ENCODE measurements at regions not wholly inside any gene's neighbourhood (a gene's known extent, or its start where the extent isn't known, plus 50 kb on each side); places are given as distances from the start of the nearest gene placed in this dataset.

- H3K36me3 Mint-ChIP-seq, result peaks cover 16% of the 10 kb centered on the region
- no peak overlapping the region for H3K27ac Mint-ChIP-seq
- no peak for ATAC-seq (ENCODE audit: low read depth)
- peaks cover 59% of the 10 kb centered on the region for H3K4me1 Mint-ChIP-seq
- H3K4me3 Mint-ChIP-seq, result no peak overlapping the region
- H3K27me3 Mint-ChIP-seq, result no peaks in the 10 kb centered on the region
- DNase-seq, result no peak
- peaks cover 6% of the 10 kb centered on the region for H3K9me3 Mint-ChIP-seq
- POLR2A ChIA-PET, result interaction anchor here (2.2 kb wide), 1 partner anchor 11 kb away, joined by 13 read pairs; no protein-coding TSS in a partner anchor
Measured at GRCh38 chr2:234302664-234302991, 194.3 kb downstream of the ARL4C start.

DNA sequence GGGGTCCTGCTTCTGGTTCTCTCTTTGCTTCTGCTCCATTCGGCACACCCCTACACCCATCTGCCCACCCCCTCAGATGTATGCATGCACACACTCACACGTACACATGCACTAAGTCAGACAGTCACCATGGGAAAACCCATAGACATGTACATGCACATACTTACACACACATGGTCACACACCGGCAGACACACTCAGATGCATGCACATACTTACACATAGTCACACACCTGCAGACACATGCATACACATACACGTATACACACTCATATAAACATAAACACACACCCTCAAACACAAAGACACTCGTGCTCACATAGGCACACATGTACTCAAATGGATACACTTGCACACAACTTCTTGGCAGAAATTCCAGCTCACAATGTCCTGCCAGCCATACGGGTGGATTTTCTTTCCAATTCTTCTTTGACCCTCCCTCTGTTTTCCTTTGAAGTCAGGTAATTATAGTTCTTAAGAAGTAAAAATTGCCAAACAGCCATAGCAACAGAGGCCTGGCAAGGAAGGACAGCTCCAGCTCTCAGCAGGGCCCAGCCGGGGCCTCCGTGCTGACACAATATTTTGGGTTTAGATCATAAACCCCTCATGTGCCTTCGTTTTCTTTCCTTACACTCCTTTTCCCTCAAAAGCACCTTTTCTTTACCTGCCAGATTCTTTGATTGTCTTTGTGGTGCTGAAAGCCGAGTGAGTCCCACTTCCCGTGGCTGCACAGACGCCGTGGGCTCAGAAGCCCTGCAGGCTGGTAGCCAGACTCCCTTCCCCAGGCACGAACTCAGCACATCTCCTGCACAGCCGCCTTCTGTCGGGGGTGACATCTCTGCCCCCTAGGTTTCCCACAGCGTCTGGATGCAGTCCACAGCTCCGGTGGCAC lies 195.7 kb downstream of the ARL4C start:
- no peak for DNase-seq
- POLR2A ChIA-PET, result interaction anchor here (1.3 to 2.2 kb wide), 5 partner anchors 9 to 195 kb away, joined by 3 to 13 read pairs (median 5); partner anchors contain the start of gene ARL4C
- Mint-ChIP-seq H3K4me1 (peaks cover 66% of the 10 kb centered on the region), H3K27ac (peak overlapping the region; percentile 68), H3K9me3 (no peaks in the 10 kb centered on the region), H3K4me3 (peak overlapping the region; percentile 34), H3K36me3 (peaks cover 8% of the 10 kb centered on the region), H3K27me3 (no peaks in the 10 kb centered on the region)
- peak; percentile 49 for ATAC-seq (ENCODE audit: low read depth)

- DNase-seq (no peak), ATAC-seq (ENCODE audit: low read depth) (no peak)
- peaks cover 10% of the 10 kb centered on the region for H3K36me3 Mint-ChIP-seq
- H3K4me1 Mint-ChIP-seq, result peaks cover 64% of the 10 kb centered on the region
- H3K27ac Mint-ChIP-seq, result peak overlapping the region; percentile 68
- POLR2A ChIA-PET, result interaction anchor here (1.0 to 2.3 kb wide), 8 partner anchors 8 to 196 kb away, joined by 3 to 13 read pairs (median 4); partner anchors contain the start of gene ARL4C
- no peaks in the 10 kb centered on the region for H3K9me3 Mint-ChIP-seq
- H3K4me3 Mint-ChIP-seq, result peak overlapping the region; percentile 34
- no peaks in the 10 kb centered on the region for H3K27me3 Mint-ChIP-seq
Measured at GRCh38 chr2:234300391-234300925, 196.4 kb downstream of the ARL4C start.

DNA sequence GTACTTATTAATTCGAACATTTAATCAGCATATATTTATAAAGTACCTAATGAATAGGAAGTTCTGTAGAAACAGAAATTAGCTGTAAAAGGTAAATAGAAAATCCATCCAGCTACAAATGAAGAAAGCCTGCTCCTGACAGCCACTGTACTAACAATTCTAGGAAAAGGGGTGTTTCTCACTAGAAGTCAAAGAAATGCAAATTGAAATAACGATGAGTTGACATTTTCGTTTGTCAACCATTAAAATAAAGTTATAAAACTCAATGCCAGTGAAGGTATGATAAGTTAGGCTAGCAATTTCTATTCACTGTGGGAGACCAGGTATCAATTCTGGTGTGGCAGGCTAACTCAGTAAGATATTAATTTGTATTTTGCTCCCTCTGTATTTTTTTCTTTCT lies 198.0 kb downstream of the ARL4C start:
- no peak for DNase-seq
- Mint-ChIP-seq H3K27ac (peak overlapping the region; percentile 8), H3K4me1 (peaks cover 63% of the 10 kb centered on the region), H3K9me3 (no peaks in the 10 kb centered on the region), H3K27me3 (no peaks in the 10 kb centered on the region), H3K36me3 (peaks cover 6% of the 10 kb centered on the region), H3K4me3 (no peak overlapping the region)
- no peak for ATAC-seq (ENCODE audit: low read depth)
- POLR2A ChIA-PET, result interaction anchor here (0.9 to 2.3 kb wide), 5 partner anchors 9 to 164 kb away, joined by 3 to 6 read pairs (median 4); no protein-coding TSS in a partner anchor

- POLR2A ChIA-PET, result no interaction called here
Measured at GRCh38 chr2:234296991-234297390, 199.9 kb downstream of the ARL4C start.

DNA sequence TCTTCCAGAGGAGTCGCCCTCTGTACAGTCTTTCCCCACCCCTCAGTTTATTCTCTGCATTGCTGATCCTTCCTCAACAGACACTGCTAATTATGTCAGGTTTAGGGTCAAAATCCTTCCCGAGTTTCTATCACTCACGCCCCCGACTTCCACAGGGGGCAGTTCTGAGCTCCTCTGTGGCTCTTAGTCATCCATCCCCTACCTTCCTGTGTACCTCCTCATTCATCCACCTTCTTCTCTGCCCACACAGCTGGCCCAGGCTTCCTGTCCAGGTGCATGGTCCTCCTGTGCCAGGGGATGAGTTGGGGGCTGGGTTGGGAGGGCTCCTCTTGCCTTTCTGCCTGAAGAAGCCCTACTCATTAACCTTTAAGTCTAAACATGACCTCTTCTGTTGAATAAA lies 202.9 kb downstream of the ARL4C start:
- H3K27ac Mint-ChIP-seq, result peak overlapping the region; percentile 97
- POLR2A ChIA-PET, result interaction anchor here (0.6 to 9.9 kb wide), 7 partner anchors 132 to 201 kb away, joined by 3 to 273 read pairs (median 4); partner anchors contain the start of gene ARL4C
- no peak for DNase-seq
- no peak for ATAC-seq (ENCODE audit: low read depth)
- no peaks in the 10 kb centered on the region for H3K9me3 Mint-ChIP-seq
- H3K4me3 Mint-ChIP-seq, result peak overlapping the region; percentile 72
- H3K4me1 Mint-ChIP-seq, result peaks cover 73% of the 10 kb centered on the region
- H3K36me3 Mint-ChIP-seq, result peaks cover 9% of the 10 kb centered on the region
- H3K27me3 Mint-ChIP-seq, result no peaks in the 10 kb centered on the region

More at GRCh38 chr2:234296991-234297390, 199.9 kb downstream of the ARL4C start:
- peaks cover 6% of the 10 kb centered on the region for H3K36me3 Mint-ChIP-seq
- H3K27me3 Mint-ChIP-seq, result no peaks in the 10 kb centered on the region
- DNase-seq (no peak), ATAC-seq (ENCODE audit: low read depth) (no peak)
- H3K27ac Mint-ChIP-seq, result peak overlapping the region; percentile 39
- H3K4me3 Mint-ChIP-seq, result no peak overlapping the region
- H3K9me3 Mint-ChIP-seq, result no peaks in the 10 kb centered on the region
- peaks cover 66% of the 10 kb centered on the region for H3K4me1 Mint-ChIP-seq

GRCh38 chr2:234292962-234293243 lies 204.0 kb downstream of the ARL4C start:
- POLR2A ChIA-PET, result interaction anchor here (0.6 to 9.9 kb wide), 19 partner anchors 9 to 202 kb away, joined by 3 to 273 read pairs (median 11); partner anchors contain the start of gene ARL4C
- no peak for ATAC-seq (ENCODE audit: low read depth)

DNA sequence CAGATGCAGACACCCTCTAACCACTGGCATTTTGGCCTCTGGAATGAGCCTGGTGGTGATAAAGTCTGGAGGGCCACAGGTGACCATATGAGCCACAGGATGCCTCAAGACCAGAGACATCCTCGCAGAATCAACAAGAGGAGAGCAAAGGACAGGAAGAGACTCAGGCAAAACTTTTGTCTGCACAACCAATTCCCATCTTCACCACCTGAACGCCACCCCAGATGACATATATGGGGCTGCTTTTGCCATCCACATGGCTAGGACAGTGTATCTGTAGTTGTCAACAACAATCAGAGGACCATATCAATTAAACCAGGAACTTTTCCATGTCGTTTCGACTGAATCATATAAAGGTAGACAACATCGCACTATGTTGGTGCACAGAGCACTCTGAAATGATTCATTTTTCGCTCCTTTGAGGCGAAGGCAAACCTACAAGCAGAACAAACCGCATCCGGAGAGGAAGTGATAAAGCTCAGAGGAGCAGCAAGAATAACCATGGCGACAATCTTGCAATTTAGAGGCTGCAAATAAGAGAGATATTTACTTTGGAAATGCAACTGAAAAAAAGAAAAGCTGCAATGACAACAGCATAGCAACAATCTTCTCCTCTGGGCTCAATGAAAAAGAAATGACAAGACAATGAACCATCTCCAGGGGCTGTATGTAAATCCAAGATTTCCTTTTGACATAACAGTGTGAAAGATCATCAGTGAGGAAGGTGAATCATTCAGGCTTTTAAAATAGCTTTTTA lies 204.5 kb downstream of the ARL4C start:
- Mint-ChIP-seq H3K27me3 (no peaks in the 10 kb centered on the region), H3K9me3 (no peaks in the 10 kb centered on the region), H3K4me3 (peak overlapping the region; percentile 74), H3K4me1 (peaks cover 75% of the 10 kb centered on the region), H3K36me3 (peaks cover 9% of the 10 kb centered on the region), H3K27ac (peak overlapping the region; percentile 97)
- ATAC-seq (ENCODE audit: low read depth) (peak; percentile 52), DNase-seq (no peak)
- POLR2A ChIA-PET, result interaction anchor here (0.6 to 9.9 kb wide), 26 partner anchors 9 to 203 kb away, joined by 3 to 273 read pairs (median 5); partner anchors contain the start of gene ARL4C

More at GRCh38 chr2:234292962-234293243, 204.0 kb downstream of the ARL4C start:
- peak overlapping the region; percentile 97 for H3K27ac Mint-ChIP-seq
- H3K4me1 Mint-ChIP-seq, result peaks cover 74% of the 10 kb centered on the region
- H3K4me3 Mint-ChIP-seq, result peak overlapping the region; percentile 74
- peaks cover 9% of the 10 kb centered on the region for H3K36me3 Mint-ChIP-seq
- H3K27me3 Mint-ChIP-seq, result no peaks in the 10 kb centered on the region
- H3K9me3 Mint-ChIP-seq, result no peaks in the 10 kb centered on the region
- no peak for DNase-seq

- ATAC-seq (ENCODE audit: low read depth) (peak; percentile 37), DNase-seq (peak; percentile 63)
- POLR2A ChIA-PET, result interaction anchor here (0.6 to 9.9 kb wide), 29 partner anchors 10 to 302 kb away, joined by 3 to 273 read pairs (median 5); partner anchors contain the start of gene ARL4C
- Mint-ChIP-seq H3K4me1 (peaks cover 75% of the 10 kb centered on the region), H3K4me3 (peak overlapping the region; percentile 74), H3K27ac (peak overlapping the region; percentile 97), H3K27me3 (no peaks in the 10 kb centered on the region), H3K36me3 (peaks cover 9% of the 10 kb centered on the region), H3K9me3 (no peaks in the 10 kb centered on the region)
Measured at GRCh38 chr2:234291765-234292204, 205.1 kb downstream of the ARL4C start.

DNA sequence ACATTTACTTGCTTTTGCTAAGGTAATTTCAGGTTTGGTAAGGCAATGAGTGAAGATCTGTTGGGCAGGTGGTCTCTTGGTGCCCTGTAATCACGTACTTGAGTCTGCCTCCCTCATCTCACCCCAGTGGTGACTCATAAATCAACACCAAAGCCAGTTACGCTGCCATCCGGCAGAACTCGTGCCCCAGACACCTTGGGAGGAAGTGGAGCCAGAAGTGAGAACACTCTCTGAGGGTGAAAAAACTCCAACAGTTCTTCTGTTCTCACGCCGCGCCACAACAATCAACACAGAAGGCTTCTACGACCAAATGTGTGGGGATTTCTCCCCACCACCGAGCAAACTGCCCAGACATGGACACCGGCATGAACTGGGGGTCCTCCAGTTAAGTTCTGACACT lies 206.2 kb downstream of the ARL4C start:
- Mint-ChIP-seq H3K36me3 (peaks cover 6% of the 10 kb centered on the region), H3K4me1 (peaks cover 73% of the 10 kb centered on the region), H3K4me3 (peak overlapping the region; percentile 74), H3K27me3 (no peaks in the 10 kb centered on the region), H3K9me3 (no peaks in the 10 kb centered on the region), H3K27ac (peak overlapping the region; percentile 97)
- ATAC-seq (ENCODE audit: low read depth), result peak; percentile 68
- peak; percentile 72 for DNase-seq
- POLR2A ChIA-PET, result interaction anchor here (0.7 to 9.9 kb wide), 17 partner anchors 10 to 205 kb away, joined by 3 to 273 read pairs (median 14); partner anchors contain the start of gene ARL4C

DNA sequence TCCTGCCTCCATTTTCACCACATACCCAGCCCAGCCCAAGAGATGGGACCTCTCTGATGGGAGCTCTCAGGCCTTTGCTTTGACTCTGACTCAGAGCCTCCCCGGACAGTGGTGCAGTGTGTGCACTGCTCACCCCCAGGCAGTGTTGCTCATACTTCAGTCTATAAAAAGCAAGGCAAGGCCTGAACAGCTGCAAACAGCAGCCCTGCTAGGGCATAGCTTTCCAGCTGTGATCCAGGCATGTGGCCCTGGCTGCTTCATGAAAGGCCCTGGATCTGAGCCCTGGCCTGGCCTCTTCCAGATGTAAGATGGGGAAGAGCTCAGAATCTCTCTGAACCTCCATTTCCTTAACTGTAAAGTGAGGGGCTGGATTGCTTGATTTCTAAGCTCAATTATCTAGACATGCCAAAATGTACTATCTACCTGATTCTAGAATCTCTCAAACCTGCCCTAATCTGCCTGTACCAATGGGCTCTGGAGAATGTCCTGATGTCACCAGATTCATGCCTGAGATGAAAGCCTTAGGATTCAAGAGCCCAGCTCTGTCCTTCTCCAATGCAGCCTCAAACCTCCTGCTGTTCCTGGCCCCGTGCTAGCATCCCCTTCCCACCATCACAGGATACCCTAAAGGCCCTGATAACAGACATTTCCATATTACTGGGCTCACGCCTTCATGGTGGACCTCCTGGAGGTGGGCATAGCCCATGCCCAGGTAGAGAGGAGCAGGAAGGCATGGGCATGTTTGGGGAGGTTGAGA lies 206.9 kb downstream of the ARL4C start:
- peaks cover 71% of the 10 kb centered on the region for H3K4me1 Mint-ChIP-seq
- peak overlapping the region; percentile 74 for H3K4me3 Mint-ChIP-seq
- H3K27me3 Mint-ChIP-seq, result no peaks in the 10 kb centered on the region
- no peaks in the 10 kb centered on the region for H3K9me3 Mint-ChIP-seq
- peak; percentile 4 for ATAC-seq (ENCODE audit: low read depth)
- peaks cover 5% of the 10 kb centered on the region for H3K36me3 Mint-ChIP-seq
- DNase-seq, result peak; percentile 51
- POLR2A ChIA-PET, result interaction anchor here (0.7 to 9.9 kb wide), 18 partner anchors 10 to 212 kb away, joined by 3 to 273 read pairs (median 6); partner anchors contain the start of gene ARL4C
- peak overlapping the region; percentile 97 for H3K27ac Mint-ChIP-seq

- Mint-ChIP-seq H3K9me3 (no peaks in the 10 kb centered on the region), H3K36me3 (peaks cover 11% of the 10 kb centered on the region), H3K4me3 (peak overlapping the region; percentile 74), H3K27me3 (no peaks in the 10 kb centered on the region), H3K27ac (peak overlapping the region; percentile 97), H3K4me1 (peaks cover 70% of the 10 kb centered on the region)
- peak; percentile 75 for DNase-seq
- ATAC-seq (ENCODE audit: low read depth), result no peak
- POLR2A ChIA-PET, result interaction anchor here (0.6 to 9.9 kb wide), 18 partner anchors 8 to 277 kb away, joined by 3 to 273 read pairs (median 6); partner anchors contain the start of gene ARL4C
Measured at GRCh38 chr2:234288974-234289455, 207.9 kb downstream of the ARL4C start.

Data from activated naive CD8-positive, alpha-beta T cell treated with anti-CD3 and anti-CD28 coated beads, Interleukin-2, amount 10 ng/mL, durations not matched to agents 7 days and 5 days (primary cell).